ENCODE measurements at regions not wholly inside any gene's neighbourhood (a gene's known extent, or its start where the extent isn't known, plus 50 kb on each side); places are given as distances from the start of the nearest gene placed in this dataset.

GRCh38 chr3:110491413-110491812 is 580.2 kb upstream of the NECTIN3 start:
- no peaks in the 10 kb centered on the region for H4K20me1 ChIP-seq (replicated peaks; ENCODE audit: control insufficient read depth, insufficient read depth, low read length)
- CTCF ChIA-PET (ENCODE audit: low intra/inter-chr PET ratio), result no interaction called here
- H3K79me2 ChIP-seq (ENCODE audit: control insufficient read depth, insufficient read depth, low read length), result no peaks in the 10 kb centered on the region
- DNase-seq (ENCODE audit: extremely low read depth in 1 of 4, low spot score in 3 of 4) (no peak), FAIRE-seq (no peak), ATAC-seq (no peak)
- H3K9ac ChIP-seq (ENCODE audit: insufficient read depth in 1 of 2, low read depth in 2 of 2, low read length in 2 of 2), result no peak overlapping the region
- BruUV-seq (replicated peaks), result no TSS peak
- no peak overlapping the region for H3K27ac ChIP-seq (ENCODE audit: extremely low read depth, low read depth, low read length)
- H3K27me3 ChIP-seq (ENCODE audit: control insufficient read depth in 2 of 2, insufficient read depth in 2 of 2, low read length in 2 of 2), result no peaks in the 10 kb centered on the region
- WGBS (ENCODE audit: insufficient coverage, low coverage, missing lambda C conversion rate), result 26% methylated on average over 4 of the region's 4 CpGs
- intact Hi-C loops (cut with micrococcal nuclease) (no loop called here), in situ Hi-C loops (cut with MboI) (no loop called here)
- no peaks in the 10 kb centered on the region for H3K36me3 ChIP-seq (ENCODE audit: control insufficient read depth, insufficient read depth, low read length)
- no peak overlapping the region for H3K4me2 ChIP-seq (ENCODE audit: insufficient read depth, low read length)
- TF ChIP-seq BRF2 (IDR thresholded peaks at IDR 0.05; ENCODE audit: borderline replicate concordance, insufficient read depth, insufficient read length), result no peak
- TF ChIP-seq HMGXB4 (CRISPR knock-in tag; IDR thresholded peaks at IDR 0.05), result no peak
- TF ChIP-seq THRB (CRISPR knock-in tag; conservative IDR thresholded peaks at IDR 0.05), result no peak
- TF ChIP-seq OTX1 (CRISPR knock-in tag; IDR thresholded peaks at IDR 0.05), result no peak
- TF ChIP-seq ZNF253 (CRISPR knock-in tag; conservative IDR thresholded peaks at IDR 0.05), result no peak
- TF ChIP-seq CSDE1 (IDR thresholded peaks at IDR 0.05), result no peak
- no peak for TF ChIP-seq JUNB (CRISPR knock-in tag; conservative IDR thresholded peaks at IDR 0.05)
- TF ChIP-seq HBP1 (CRISPR knock-in tag; IDR thresholded peaks at IDR 0.05), result no peak
- TF ChIP-seq RBM14 (IDR thresholded peaks at IDR 0.05; ENCODE audit: borderline replicate concordance, insufficient read depth, low read depth, low read length), result no peak
- H3K4me3 ChIP-seq, result no peak overlapping the region
- H2AFZ ChIP-seq (ENCODE audit: low read depth, low read length), result no peak overlapping the region
- no peaks in the 10 kb centered on the region for H3K9me1 ChIP-seq (ENCODE audit: control insufficient read depth, insufficient read depth, low read length)
- H3K4me1 ChIP-seq (replicated peaks in 1 of 2; ENCODE audit: control insufficient read depth in 2 of 2, insufficient read depth in 2 of 2, low read length in 2 of 2), result no peaks in the 10 kb centered on the region
- POLR2A ChIA-PET, result interaction anchor here (0.6 kb wide), 1 partner anchor 33 kb away, joined by 5 read pairs; no protein-coding TSS in a partner anchor
- no peaks in the 10 kb centered on the region for H3K9me3 ChIP-seq (replicated peaks; ENCODE audit: control insufficient read depth, insufficient read depth, low read depth, low read length)

Measured in K562 (cell line).